ENCODE measurements at regions not wholly inside any gene's neighbourhood (a gene's known extent, or its start where the extent isn't known, plus 50 kb on each side); places are given as distances from the start of the nearest gene placed in this dataset.

DNA sequence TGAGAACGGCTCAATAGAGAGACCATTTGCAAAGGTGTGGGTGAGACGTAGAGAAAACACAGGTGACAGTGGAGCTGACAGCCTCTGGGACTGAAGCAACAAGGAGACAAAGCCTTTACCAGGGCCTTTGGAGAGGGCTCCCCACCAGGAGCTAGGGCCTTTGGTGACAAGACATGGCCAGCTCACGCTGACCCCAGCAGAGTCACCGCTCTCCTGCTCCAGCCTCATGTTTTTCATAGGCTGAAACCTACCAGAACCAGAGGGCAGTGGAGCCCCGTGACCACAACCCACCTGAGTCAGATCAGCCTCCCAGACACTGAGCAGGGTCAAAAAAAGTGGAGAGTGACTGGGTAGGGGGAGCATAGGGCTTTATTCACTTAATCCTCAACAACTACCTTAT lies 214.7 kb downstream of the SHQ1 start:
- Histone ChIP-seq H3K4me1 (ENCODE audit: insufficient read depth) (no peaks in the 10 kb centered on the region; the same call in 1 of the 2 replicates), H4K20me1 (replicated peaks; ENCODE audit: insufficient read depth) (no peaks in the 10 kb centered on the region), H3K4me3 (no peak overlapping the region), H3K79me2 (replicated peaks; ENCODE audit: insufficient read depth) (no peaks in the 10 kb centered on the region), H2AFZ (no peak overlapping the region), H3K9me2 (ENCODE audit: insufficient read depth) (no peaks in the 10 kb centered on the region), H3F3A (replicated peaks; ENCODE audit: low read depth) (no peaks in the 10 kb centered on the region), H3K27me3 (ENCODE audit: insufficient read depth) (no peaks in the 10 kb centered on the region), H3K4me2 (no peak overlapping the region), H3K27ac (ENCODE audit: low read depth) (no peak overlapping the region), H3K36me3 (ENCODE audit: insufficient read depth) (no peaks in the 10 kb centered on the region)
- Mint-ChIP-seq H3K27me3 (ENCODE audit: insufficient read depth, low read depth, poor library complexity) (no peaks in the 10 kb centered on the region), H3K4me1 (peaks cover 2% of the 10 kb centered on the region), H3K9me3 (no peaks in the 10 kb centered on the region; the same call in 2 of the 3 replicates), H3K36me3 (ENCODE audit: low read depth) (no peaks in the 10 kb centered on the region), H3K27ac (no peak overlapping the region), H3K4me3 (no peak overlapping the region)
- ATAC-seq: no peak
- no peak for DNase-seq (ENCODE audit: low spot score)
- TF ChIP-seq, protein P1, sequence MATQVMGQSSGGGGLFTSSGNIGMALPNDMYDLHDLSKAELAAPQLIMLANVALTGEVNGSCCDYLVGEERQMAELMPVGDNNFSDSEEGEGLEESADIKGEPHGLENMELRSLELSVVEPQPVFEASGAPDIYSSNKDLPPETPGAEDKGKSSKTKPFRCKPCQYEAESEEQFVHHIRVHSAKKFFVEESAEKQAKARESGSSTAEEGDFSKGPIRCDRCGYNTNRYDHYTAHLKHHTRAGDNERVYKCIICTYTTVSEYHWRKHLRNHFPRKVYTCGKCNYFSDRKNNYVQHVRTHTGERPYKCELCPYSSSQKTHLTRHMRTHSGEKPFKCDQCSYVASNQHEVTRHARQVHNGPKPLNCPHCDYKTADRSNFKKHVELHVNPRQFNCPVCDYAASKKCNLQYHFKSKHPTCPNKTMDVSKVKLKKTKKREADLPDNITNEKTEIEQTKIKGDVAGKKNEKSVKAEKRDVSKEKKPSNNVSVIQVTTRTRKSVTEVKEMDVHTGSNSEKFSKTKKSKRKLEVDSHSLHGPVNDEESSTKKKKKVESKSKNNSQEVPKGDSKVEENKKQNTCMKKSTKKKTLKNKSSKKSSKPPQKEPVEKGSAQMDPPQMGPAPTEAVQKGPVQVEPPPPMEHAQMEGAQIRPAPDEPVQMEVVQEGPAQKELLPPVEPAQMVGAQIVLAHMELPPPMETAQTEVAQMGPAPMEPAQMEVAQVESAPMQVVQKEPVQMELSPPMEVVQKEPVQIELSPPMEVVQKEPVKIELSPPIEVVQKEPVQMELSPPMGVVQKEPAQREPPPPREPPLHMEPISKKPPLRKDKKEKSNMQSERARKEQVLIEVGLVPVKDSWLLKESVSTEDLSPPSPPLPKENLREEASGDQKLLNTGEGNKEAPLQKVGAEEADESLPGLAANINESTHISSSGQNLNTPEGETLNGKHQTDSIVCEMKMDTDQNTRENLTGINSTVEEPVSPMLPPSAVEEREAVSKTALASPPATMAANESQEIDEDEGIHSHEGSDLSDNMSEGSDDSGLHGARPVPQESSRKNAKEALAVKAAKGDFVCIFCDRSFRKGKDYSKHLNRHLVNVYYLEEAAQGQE (IDR thresholded peaks at IDR 0.05; ENCODE audit: unreplicated experiment): no peak
- TF ChIP-seq EZH2phosphoT487 (IDR thresholded peaks at IDR 0.05; ENCODE audit: unreplicated experiment) (no peak), NANOG (IDR thresholded peaks at IDR 0.05; ENCODE audit: borderline replicate concordance) (no peak), POLR2AphosphoS5 (IDR thresholded peaks at IDR 0.05; ENCODE audit: low read depth) (no peak), EZH2 (IDR thresholded peaks at IDR 0.05; ENCODE audit: low read depth, unreplicated experiment) (no peak)
- TF ChIP-seq, protein P2, sequence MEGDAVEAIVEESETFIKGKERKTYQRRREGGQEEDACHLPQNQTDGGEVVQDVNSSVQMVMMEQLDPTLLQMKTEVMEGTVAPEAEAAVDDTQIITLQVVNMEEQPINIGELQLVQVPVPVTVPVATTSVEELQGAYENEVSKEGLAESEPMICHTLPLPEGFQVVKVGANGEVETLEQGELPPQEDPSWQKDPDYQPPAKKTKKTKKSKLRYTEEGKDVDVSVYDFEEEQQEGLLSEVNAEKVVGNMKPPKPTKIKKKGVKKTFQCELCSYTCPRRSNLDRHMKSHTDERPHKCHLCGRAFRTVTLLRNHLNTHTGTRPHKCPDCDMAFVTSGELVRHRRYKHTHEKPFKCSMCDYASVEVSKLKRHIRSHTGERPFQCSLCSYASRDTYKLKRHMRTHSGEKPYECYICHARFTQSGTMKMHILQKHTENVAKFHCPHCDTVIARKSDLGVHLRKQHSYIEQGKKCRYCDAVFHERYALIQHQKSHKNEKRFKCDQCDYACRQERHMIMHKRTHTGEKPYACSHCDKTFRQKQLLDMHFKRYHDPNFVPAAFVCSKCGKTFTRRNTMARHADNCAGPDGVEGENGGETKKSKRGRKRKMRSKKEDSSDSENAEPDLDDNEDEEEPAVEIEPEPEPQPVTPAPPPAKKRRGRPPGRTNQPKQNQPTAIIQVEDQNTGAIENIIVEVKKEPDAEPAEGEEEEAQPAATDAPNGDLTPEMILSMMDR (conservative IDR thresholded peaks at IDR 0.05; ENCODE audit: low read depth in 2 of 2): no peak

DNA sequence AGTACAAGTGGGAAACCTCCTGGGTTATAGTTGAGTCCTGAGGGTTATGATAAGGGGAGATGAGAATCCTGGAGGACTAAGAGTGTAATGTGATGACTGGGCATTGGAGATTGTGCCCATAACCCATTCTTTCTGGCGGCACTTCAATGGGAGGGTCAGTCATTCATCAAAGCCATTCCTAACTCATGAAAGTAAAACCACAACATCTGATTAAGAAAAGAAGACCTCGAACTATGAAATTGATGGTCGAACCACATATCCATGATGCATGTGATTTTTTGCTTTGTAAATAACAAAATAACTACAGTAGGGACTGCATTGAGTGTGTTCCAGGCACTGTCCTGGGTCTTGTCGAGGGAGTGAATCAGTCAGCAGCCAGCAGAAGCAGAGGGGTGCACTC lies 215.1 kb downstream of the SHQ1 start:
- H3K9me3 Mint-ChIP-seq: no peaks in the 10 kb centered on the region; the same call in 2 of the 3 replicates
- H3K36me3 Mint-ChIP-seq (ENCODE audit: low read depth): no peaks in the 10 kb centered on the region
- no peaks in the 10 kb centered on the region; the same call in 1 of the 2 replicates for H3K4me1 ChIP-seq (ENCODE audit: insufficient read depth)
- no peak overlapping the region for H3K4me2 ChIP-seq
- H3K27me3 ChIP-seq (ENCODE audit: insufficient read depth): no peaks in the 10 kb centered on the region
- no peak overlapping the region for H3K4me3 ChIP-seq
- no peaks in the 10 kb centered on the region for H3K27me3 Mint-ChIP-seq (ENCODE audit: insufficient read depth, low read depth, poor library complexity)
- no peak overlapping the region for H3K4me3 Mint-ChIP-seq
- H3K36me3 ChIP-seq (ENCODE audit: insufficient read depth): no peaks in the 10 kb centered on the region
- no peaks in the 10 kb centered on the region for H3K79me2 ChIP-seq (replicated peaks; ENCODE audit: insufficient read depth)
- H3K27ac Mint-ChIP-seq: no peak overlapping the region
- H2AFZ ChIP-seq: no peak overlapping the region
- no peaks in the 10 kb centered on the region for H3F3A ChIP-seq (replicated peaks; ENCODE audit: low read depth)
- ATAC-seq (no peak), DNase-seq (ENCODE audit: low spot score) (no peak)
- TF ChIP-seq ZNF114 (CRISPR knock-in tag; IDR thresholded peaks at IDR 0.05): no peak
- TF ChIP-seq EZH2 (IDR thresholded peaks at IDR 0.05; ENCODE audit: low read depth, unreplicated experiment): no peak
- no peak for TF ChIP-seq NANOG (IDR thresholded peaks at IDR 0.05; ENCODE audit: borderline replicate concordance)
- TF ChIP-seq JUNB (IDR thresholded peaks at IDR 0.05; ENCODE audit: unreplicated experiment): no peak
- no peak for TF ChIP-seq POLR2AphosphoS5 (IDR thresholded peaks at IDR 0.05; ENCODE audit: low read depth)
- H3K4me1 Mint-ChIP-seq: peaks cover 4% of the 10 kb centered on the region
- H3K9me2 ChIP-seq (ENCODE audit: insufficient read depth): no peaks in the 10 kb centered on the region
- H4K20me1 ChIP-seq (replicated peaks; ENCODE audit: insufficient read depth): no peaks in the 10 kb centered on the region
- no peak overlapping the region for H3K27ac ChIP-seq (ENCODE audit: low read depth)
